Thyroid gland (tissue), 4 donors: ENCODE measurements at regions not wholly inside any gene's neighbourhood (a gene's known extent, or its start where the extent isn't known, plus 50 kb on each side); places are given as distances from the start of the nearest gene placed in this dataset.

Source experiments
- CTCF ChIP-seq, 6 experiments: fragments of 200-600 bp in 3 of 6; fragments of 450-650 bp in 3 of 6; sonication (generic) in 3 of 6; IDR thresholded peaks; one replicate each; pipeline ENCODE4 v1.5.1; 2016 to 2019; ENCODE audit warnings: antibody characterized with exemption in 6 of 6, mild to moderate bottlenecking in 2 of 6, inconsistent platforms in 1 of 6, moderate library complexity in 1 of 6
- POLR2A ChIP-seq, 2 donors: fragments of 450-650 bp; IDR thresholded peaks; one replicate each; pipeline ENCODE4 v1.6.1; 2017; ENCODE audit warnings: antibody characterized with exemption in 2 of 2, mild to moderate bottlenecking in 2 of 2, moderate library complexity in 1 of 2

- TF ChIP-seq CTCF (IDR thresholded peaks at IDR 0.05) = no peak
- TF ChIP-seq POLR2A (IDR thresholded peaks at IDR 0.05) = no peak
Measured at GRCh38 chr18:78154853-78155252, 824.8 kb upstream of the SALL3 start.
